Mammary epithelial cell (primary cell): ENCODE measurements at regions not wholly inside any gene's neighbourhood (a gene's known extent, or its start where the extent isn't known, plus 50 kb on each side); places are given as distances from the start of the nearest gene placed in this dataset.

Experiments
- CTCF ChIP-seq, 2 donors: IDR thresholded peaks in 1 of 2; conservative IDR thresholded peaks in 1 of 2; 2 replicates each; pipeline ENCODE4 v1.5.1; 2011 to 2012; ENCODE audit warnings: inconsistent platforms in 2 of 2, low read length in 2 of 2, mild to moderate bottlenecking in 2 of 2, control low read depth in 1 of 2, low read depth in 1 of 2; ENCODE audit not compliant: insufficient read depth in 1 of 2; ENCODE audit errors: extremely low read depth in 1 of 2
- EZH2 ChIP-seq: IDR thresholded peaks from 2 replicates; pipeline ENCODE4 v1.6.1; 2012; ENCODE audit warnings: low read length, inconsistent platforms, borderline replicate concordance

GRCh38 chr3:101939361-101940049 lies 90.2 kb downstream of the NFKBIZ start:
- TF ChIP-seq CTCF (conservative IDR thresholded peaks at IDR 0.05 in 1 of 2, IDR thresholded peaks at IDR 0.05 in 1 of 2; ENCODE audit: extremely low read depth in 1 of 2, insufficient read depth in 1 of 2, low read depth in 1 of 2, low read length in 2 of 2) (no peak), EZH2 (no peak)
